ENCODE measurements at regions not wholly inside any gene's neighbourhood (a gene's known extent, or its start where the extent isn't known, plus 50 kb on each side); places are given as distances from the start of the nearest gene placed in this dataset.

- TF ChIP-seq, protein P1, sequence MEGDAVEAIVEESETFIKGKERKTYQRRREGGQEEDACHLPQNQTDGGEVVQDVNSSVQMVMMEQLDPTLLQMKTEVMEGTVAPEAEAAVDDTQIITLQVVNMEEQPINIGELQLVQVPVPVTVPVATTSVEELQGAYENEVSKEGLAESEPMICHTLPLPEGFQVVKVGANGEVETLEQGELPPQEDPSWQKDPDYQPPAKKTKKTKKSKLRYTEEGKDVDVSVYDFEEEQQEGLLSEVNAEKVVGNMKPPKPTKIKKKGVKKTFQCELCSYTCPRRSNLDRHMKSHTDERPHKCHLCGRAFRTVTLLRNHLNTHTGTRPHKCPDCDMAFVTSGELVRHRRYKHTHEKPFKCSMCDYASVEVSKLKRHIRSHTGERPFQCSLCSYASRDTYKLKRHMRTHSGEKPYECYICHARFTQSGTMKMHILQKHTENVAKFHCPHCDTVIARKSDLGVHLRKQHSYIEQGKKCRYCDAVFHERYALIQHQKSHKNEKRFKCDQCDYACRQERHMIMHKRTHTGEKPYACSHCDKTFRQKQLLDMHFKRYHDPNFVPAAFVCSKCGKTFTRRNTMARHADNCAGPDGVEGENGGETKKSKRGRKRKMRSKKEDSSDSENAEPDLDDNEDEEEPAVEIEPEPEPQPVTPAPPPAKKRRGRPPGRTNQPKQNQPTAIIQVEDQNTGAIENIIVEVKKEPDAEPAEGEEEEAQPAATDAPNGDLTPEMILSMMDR (IDR thresholded peaks at IDR 0.05): no peak
- no peak for TF ChIP-seq POLR2A (IDR thresholded peaks at IDR 0.05)
Observed at GRCh38 chr12:38053113-38053512, 263.5 kb upstream of the ALG10B start.

Data from uterus (tissue), 2 donors.